ENCODE measurements at regions not wholly inside any gene's neighbourhood (a gene's known extent, or its start where the extent isn't known, plus 50 kb on each side); places are given as distances from the start of the nearest gene placed in this dataset.
A peak's percentile ranks its signal among the peaks of the same experiment; 100 is the strongest.

DNA sequence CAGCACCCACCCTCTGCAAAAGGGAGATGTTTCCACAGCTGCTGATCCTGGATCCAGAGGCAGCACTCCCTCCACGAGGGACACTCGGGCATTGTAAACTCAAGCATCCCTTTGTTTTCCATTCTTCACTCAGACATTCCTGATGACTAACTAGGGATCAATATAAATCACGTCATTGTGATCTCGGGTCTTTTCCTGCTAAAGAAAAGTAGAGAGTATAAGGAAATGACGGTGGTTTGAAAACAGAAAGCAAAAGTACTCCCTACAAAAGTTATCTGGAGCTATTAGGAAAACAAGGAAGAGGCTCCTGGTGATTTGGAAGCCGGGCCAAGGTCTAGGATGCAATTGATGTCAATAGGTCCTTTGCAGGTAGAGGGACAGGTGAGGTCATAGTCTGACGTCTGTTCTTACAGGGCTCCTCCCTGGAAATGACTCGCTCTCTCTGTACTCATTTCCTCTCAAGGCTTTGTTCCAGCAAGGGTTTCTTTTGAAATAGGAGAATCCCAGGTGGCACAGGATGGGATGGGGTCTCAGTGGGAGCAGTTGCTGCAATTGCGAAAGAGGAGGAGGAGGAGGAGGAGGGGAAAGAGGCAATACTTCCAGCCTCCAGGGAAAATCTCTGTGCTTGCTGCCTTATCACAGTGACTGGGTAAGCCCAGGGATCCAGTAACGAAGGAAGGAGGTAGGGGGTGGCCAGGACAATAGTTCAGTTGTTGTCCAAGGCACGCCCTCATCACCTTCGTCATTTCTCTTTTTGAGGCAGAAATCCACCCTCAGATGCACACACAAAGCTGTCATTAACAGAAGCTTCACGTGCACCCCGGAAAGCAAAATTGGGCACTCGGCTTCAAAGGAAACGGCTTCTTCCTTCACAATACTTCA, 222.8 kb downstream of the LY86 start:
- no peak overlapping the region for H2AFZ ChIP-seq (ENCODE audit: low read length)
- H3K4me3 Mint-ChIP-seq, result peak overlapping the region; percentile 24 to 52; a peak in 2 of 5 replicates
- H3K79me2 ChIP-seq (ENCODE audit: insufficient read depth, low read length), result no peaks in the 10 kb centered on the region
- H2BK12ac ChIP-seq (ENCODE audit: insufficient read length, low read depth, low read length), result no peak overlapping the region
- no peak overlapping the region for H3K27ac ChIP-seq (ENCODE audit: insufficient read length, low read depth, low read length)
- no peaks in the 10 kb centered on the region for H3K79me1 ChIP-seq (ENCODE audit: insufficient read depth, low read depth, low read length, poor library complexity, severe bottlenecking)
- no peak overlapping the region for H2BK20ac ChIP-seq (ENCODE audit: low read depth, low read length, poor library complexity, severe bottlenecking)
- H3K36me3 Mint-ChIP-seq (ENCODE audit: insufficient read depth in 1 of 3, low read depth in 3 of 3), result no peaks in the 10 kb centered on the region; a peak in 1 of 7 replicates
- no peak overlapping the region for H4K5ac ChIP-seq (ENCODE audit: insufficient read length, low read depth, low read length)
- H3K27ac Mint-ChIP-seq, result peak overlapping the region in 1 of 3 experiments; percentile 80; a peak in 3 of 7 replicates
- H3K18ac ChIP-seq (ENCODE audit: insufficient read length, low read depth, low read length), result peak overlapping the region; percentile 34
- WGBS (ENCODE audit: extremely low coverage, insufficient read length, low lambda C conversion rate), result no CpG with 5 or more reads among the region's 16 CpGs
- no peak overlapping the region for H3K4me2 ChIP-seq (ENCODE audit: insufficient read depth, insufficient read length, low read length)
- no peak overlapping the region for H2BK5ac ChIP-seq (ENCODE audit: insufficient read length, low read length)
- no peak overlapping the region for H4K91ac ChIP-seq (ENCODE audit: insufficient read length, low read depth, low read length)
- no peak overlapping the region for H3T11ph ChIP-seq (ENCODE audit: low read length)
- DNase-seq, result peak; percentile 79
- no peaks in the 10 kb centered on the region for H3K23me2 ChIP-seq (ENCODE audit: insufficient read length, low read depth, low read length, poor library complexity, severe bottlenecking)
- H3K9me3 Mint-ChIP-seq, result no peaks in the 10 kb centered on the region
- H3K9me3 ChIP-seq (ENCODE audit: control insufficient read depth, low read depth, low read length), result no peaks in the 10 kb centered on the region
- no peak overlapping the region for H3K56ac ChIP-seq (ENCODE audit: insufficient read length, low read depth, low read length)
- TF ChIP-seq, protein P1, sequence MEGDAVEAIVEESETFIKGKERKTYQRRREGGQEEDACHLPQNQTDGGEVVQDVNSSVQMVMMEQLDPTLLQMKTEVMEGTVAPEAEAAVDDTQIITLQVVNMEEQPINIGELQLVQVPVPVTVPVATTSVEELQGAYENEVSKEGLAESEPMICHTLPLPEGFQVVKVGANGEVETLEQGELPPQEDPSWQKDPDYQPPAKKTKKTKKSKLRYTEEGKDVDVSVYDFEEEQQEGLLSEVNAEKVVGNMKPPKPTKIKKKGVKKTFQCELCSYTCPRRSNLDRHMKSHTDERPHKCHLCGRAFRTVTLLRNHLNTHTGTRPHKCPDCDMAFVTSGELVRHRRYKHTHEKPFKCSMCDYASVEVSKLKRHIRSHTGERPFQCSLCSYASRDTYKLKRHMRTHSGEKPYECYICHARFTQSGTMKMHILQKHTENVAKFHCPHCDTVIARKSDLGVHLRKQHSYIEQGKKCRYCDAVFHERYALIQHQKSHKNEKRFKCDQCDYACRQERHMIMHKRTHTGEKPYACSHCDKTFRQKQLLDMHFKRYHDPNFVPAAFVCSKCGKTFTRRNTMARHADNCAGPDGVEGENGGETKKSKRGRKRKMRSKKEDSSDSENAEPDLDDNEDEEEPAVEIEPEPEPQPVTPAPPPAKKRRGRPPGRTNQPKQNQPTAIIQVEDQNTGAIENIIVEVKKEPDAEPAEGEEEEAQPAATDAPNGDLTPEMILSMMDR (conservative IDR thresholded peaks at IDR 0.05), result no peak
- no peaks in the 10 kb centered on the region for H4K20me1 ChIP-seq (ENCODE audit: control insufficient read depth, insufficient read depth, insufficient read length)
- H2BK15ac ChIP-seq (ENCODE audit: low read depth, low read length), result no peak overlapping the region
- no peak overlapping the region for H3K4ac ChIP-seq (ENCODE audit: low read depth, low read length)
- H3K4me1 ChIP-seq (ENCODE audit: insufficient read depth, low read length), result peaks cover 11% of the 10 kb centered on the region
- H3K14ac ChIP-seq (ENCODE audit: insufficient read depth, low read length), result no peak overlapping the region
- no peaks in the 10 kb centered on the region for H3K27me3 ChIP-seq (ENCODE audit: insufficient read depth, low read length)
- no peak overlapping the region for H2AK5ac ChIP-seq (ENCODE audit: insufficient read length, low read length)
- peaks cover 33 to 34% of the 10 kb centered on the region in 2 experiments for H3K4me1 Mint-ChIP-seq
- no peak overlapping the region for H3K23ac ChIP-seq (ENCODE audit: insufficient read length, low read depth, low read length)
- H3K9ac ChIP-seq (ENCODE audit: extremely low read depth, insufficient read length, low read length), result no peak overlapping the region
- H3K27me3 Mint-ChIP-seq (ENCODE audit: low read depth), result peaks cover 5% of the 10 kb centered on the region
- no peak overlapping the region for H4K8ac ChIP-seq (replicated peaks; ENCODE audit: insufficient read length, low read depth, low read length)
- H2BK120ac ChIP-seq (ENCODE audit: low read depth, low read length, poor library complexity, severe bottlenecking), result no peak overlapping the region
